8988T (cell line): ENCODE measurements at regions not wholly inside any gene's neighbourhood (a gene's known extent, or its start where the extent isn't known, plus 50 kb on each side); places are given as distances from the start of the nearest gene placed in this dataset.

Experiments
- DNase-seq: peaks from one replicate; pipeline ENCODE4 v3.0.0; 2011

DNA sequence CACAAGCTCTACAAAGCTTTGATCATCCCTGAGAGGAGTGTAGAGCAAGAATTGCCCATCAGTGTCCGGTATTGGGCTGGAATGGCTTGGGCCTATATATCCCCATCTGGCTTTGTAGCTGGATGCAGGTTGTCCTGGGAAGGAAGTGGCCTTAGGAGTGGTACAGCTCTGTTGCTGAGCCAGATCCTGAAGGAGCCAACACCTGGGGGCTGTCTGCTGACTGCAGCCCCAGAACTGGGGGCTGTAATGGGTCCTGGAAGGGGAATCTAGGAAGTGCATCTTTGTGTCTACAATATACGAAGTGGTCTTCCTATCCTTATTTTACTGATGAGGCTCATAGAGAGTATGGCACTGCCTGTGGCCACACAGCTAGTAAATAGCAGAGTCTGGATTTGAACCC, 145.9 kb downstream of the CDC5L start:
- DNase-seq = no peak

DNA sequence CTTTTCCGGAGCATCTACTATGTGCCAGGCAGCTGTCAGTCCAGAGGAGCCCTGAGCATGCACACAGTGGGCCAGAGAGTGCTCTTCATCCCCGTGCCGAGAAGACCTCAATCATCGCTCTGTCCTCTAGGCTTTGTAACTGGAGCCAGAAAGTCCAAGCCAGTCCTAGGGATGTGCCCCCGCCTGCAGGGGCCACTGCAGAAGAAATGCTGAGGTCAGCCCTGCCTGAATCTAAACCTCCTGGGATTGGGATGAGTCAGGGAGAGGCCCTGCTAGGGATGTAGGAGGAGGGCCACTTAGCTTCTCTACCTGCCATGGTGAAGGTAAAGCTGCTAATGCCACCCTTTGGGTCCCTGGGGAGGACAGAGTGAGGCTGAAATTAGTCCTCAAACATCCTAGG, 146.8 kb downstream of the CDC5L start:
- DNase-seq = no peak

- no peak for DNase-seq
Observed at GRCh38 chr6:44535446-44535845, 147.9 kb downstream of the CDC5L start.

DNA sequence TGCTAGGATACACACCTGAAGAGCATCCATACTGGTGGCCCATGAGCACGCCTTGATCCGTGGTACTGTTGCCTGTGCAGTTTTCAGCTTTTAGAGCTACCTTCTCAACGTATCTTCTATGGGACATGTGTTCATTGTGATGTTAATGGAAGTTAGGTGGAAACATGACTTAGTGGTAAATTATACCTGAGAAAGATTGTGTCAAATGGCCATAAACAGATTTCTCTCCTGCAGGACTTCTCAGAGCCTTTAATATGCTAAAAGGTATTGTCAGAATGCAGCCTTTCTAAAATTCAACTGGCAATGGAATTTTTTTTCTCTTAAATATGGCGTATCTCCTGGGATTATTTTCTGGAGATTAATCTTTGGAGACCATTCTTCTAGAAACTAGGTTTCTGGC, 148.5 kb downstream of the CDC5L start:
- DNase-seq = no peak

DNA sequence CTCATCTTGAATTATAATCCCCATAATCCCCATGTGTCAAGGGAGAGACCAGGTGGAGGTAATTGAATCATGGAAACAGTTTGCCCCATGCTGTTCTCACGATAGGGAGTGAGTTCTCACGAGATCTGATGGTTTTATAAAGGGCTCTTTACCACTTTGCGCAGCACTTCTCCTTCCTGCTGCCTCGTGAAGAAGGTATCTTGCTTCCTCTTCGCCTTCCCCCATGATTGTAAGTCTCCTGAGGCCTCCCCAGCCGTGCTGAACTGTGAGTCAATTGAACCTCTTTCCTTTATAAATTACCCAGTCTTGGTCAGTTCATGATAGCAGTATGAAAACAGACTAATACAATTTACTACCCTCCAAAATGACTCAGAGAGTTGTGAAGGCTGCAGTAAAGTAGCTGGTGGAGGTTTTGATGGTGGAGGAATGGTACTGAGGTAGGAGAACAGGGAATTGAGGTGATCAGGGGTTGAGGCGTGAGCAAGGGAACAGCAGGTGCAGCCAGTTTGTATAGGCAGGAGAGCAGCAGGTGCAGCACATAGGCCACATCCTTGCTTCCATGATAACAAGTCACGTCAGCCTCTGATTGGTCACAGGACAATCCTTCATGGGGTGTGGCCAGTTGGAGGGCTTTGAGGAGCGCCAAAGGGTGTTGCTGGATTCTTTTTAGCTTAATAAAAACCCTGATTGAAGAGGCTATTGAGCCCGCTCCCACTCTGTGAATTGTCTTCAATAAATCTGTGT, 150.0 kb downstream of the CDC5L start:
- DNase-seq = no peak

DNA sequence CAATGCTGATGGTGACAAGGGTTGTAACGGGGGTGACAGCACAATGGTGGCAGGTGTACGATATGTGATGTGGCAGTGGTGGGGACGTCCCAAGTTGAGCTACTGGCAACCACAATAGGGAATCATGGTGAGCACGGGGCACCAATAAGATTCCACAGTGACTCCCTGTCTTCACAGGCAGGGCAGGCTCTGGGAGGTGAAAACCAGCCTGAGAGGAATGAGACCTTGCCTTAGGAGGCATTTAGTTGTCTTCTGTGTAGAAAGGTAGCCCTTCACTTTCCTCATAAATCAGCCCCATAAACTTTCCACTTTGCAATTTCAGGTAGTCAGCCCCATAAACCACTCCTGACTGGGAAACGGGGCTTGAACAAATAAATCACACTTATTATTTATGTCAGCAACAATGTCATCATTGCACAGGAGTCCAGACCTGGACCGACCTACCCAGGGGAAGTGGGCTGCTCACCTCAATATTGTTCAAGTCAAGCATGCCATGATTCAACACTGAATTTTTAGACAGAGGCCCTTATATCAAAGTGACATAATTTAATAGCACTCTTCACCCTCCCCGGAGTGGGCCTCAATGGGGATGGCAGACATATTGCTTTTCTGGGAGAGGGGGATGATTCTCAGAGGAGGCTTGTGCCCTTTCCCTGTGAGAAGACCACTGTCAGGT, 150.8 kb downstream of the CDC5L start:
- DNase-seq = no peak

- no peak for DNase-seq
Observed at GRCh38 chr6:44538807-44539201, 151.3 kb downstream of the CDC5L start.

GRCh38 chr6:44539701-44540355, 152.3 kb downstream of the CDC5L start:
- no peak for DNase-seq

- no peak for DNase-seq
Observed at GRCh38 chr6:44540881-44541280, 153.4 kb downstream of the CDC5L start.

- no peak for DNase-seq
Observed at GRCh38 chr6:44542401-44543116, 155.1 kb downstream of the CDC5L start.

DNA sequence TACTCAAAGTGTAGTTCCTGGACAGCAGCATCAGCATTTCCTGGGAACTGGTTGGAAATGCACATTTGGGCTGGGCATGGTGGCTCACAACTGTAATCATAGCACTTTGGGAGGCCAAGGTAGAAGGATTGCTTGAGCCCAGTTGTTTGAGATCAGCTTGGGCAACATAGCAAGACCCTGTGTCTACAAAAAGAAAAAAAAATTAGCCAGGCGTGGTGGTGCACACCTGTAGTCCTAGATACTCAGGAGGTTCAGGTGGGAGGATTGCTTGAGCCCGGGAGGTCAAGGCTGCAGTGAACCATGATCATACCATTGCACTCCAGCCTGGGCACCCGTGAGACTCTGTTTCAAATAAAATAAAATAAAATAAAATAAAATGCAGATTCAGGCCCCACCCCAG, 156.2 kb downstream of the CDC5L start:
- DNase-seq = no peak

GRCh38 chr6:44545224-44545623, 157.7 kb downstream of the CDC5L start:
- no peak for DNase-seq

DNA sequence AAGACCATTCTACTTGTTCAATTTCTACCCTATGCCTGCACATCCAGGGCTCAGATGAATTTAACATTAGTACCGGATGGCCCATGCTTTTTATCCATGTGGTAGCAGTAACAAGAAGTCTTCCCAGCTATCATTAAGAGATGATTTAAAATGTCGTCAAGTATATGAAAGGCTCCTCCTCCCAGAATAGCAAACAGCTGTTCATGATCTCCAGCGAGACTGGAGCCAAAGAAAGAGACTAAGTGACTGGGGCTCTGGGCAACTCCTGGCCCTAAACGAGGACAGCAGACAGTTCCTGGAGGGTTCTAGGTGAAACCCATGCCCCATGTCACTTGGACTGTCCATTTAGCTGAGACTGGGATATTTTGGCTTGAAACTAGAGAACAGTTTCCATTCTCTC, 160.8 kb downstream of the CDC5L start:
- DNase-seq = no peak

- DNase-seq = no peak
Observed at GRCh38 chr6:44549516-44549915, 162.0 kb downstream of the CDC5L start.

GRCh38 chr6:44554194-44554593, 166.7 kb downstream of the CDC5L start:
- DNase-seq = no peak

DNA sequence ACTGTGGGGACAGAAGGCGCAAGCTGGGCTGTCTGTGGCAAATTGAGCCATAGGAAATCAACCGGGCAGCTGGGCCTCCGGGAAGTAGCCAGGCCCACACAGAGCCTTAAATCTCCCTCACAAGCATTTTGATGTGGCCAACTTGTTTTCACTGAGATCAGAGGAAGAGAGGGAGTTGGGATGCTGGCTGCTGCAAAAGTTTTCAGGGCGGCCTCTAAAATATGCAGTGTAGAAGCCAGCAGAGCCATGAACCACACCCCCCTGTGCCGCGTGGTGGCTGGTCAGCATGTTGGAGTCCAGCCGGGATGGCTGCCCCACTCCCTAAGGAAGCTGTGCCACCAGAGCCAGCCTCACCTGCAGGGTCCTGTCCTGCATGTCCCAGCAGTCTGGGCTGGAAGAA, 167.4 kb downstream of the CDC5L start:
- DNase-seq = no peak

- DNase-seq = no peak
Observed at GRCh38 chr6:44556046-44556445, 168.5 kb downstream of the CDC5L start.

GRCh38 chr6:44558024-44558831, 170.7 kb downstream of the CDC5L start:
- DNase-seq = no peak

- DNase-seq = no peak
Observed at GRCh38 chr6:44558832-44559251, 171.3 kb downstream of the CDC5L start.

DNA sequence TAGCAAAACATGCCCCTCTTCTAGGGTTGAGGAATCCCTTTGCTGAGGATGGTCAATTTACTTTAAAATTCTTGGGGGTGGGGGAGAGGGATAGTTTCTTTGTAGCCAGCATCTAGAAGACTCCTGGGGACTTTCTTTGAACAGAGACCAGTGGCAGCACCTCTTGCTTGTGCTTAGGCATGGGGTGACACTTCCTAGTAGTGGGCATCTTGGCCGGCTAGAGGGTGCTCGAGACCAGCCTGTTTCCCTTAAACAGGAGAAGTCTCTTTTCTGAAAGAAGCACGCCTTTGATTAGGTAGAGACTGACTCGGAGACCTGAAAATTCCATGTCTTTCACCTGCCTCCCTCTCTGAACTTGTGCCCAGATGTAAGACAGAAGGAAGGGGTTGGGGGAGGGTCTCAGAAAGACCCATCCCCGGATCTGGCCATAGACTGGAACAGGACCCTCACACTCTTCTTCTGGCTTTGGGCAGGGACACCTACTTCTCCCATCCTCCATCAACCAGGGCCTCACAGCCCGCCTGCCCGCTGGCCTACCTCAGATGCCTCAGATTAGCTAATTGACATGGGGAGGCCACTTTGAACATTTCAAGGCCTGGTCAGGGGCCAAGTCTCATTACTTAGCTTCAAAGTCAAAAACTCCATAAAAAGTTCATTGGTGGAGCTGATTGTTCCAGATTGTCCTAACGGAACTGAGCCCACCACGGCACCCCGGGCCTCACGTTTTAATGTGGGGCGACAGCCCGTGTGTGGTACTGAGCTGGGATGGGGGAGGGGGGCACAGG, 172.2 kb downstream of the CDC5L start:
- no peak for DNase-seq

GRCh38 chr6:44560458-44561059, 173.1 kb downstream of the CDC5L start:
- no peak for DNase-seq
